Right atrium auricular region (tissue), 2 donors: ENCODE measurements at regions not wholly inside any gene's neighbourhood (a gene's known extent, or its start where the extent isn't known, plus 50 kb on each side); places are given as distances from the start of the nearest gene placed in this dataset.

Source experiments
- DNase-seq: peaks from one replicate; pipeline ENCODE4 v3.0.0-alpha.2; 2019; ENCODE audit warnings: low spot score
- H3K27ac ChIP-seq, 2 donors: fragments of 200-600 bp; sonication (generic); 1 replicate in 1 of 2; 2 replicates in 1 of 2; pipeline ENCODE4 v1.5.1; 2016 to 2019
- H3K27me3 ChIP-seq, 2 donors: fragments of 200-600 bp; sonication (generic); one replicate each; pipeline versions ENCODE4 v1.5.1 to v1.6.0; 2017 to 2019
- H3K36me3 ChIP-seq: fragments of 200-600 bp; sonication (generic); one replicate; pipeline ENCODE4 v1.5.1; 2016
- H3K4me1 ChIP-seq, 2 donors: fragments of 200-600 bp; sonication (generic); one replicate each; pipeline versions ENCODE4 v1.5.1 to v1.6.0; 2017 to 2019
- H3K4me3 ChIP-seq, 2 donors: fragments of 200-600 bp; sonication (generic); 1 replicate in 1 of 2; 2 replicates in 1 of 2; pipeline ENCODE4 v1.5.1; 2017 to 2019; ENCODE audit warnings: mild to moderate bottlenecking in 1 of 2, moderate library complexity in 1 of 2
- H3K9me3 ChIP-seq, 2 donors: fragments of 200-600 bp; sonication (generic); one replicate each; pipeline ENCODE4 v1.5.1; 2019
- TF ChIP-seq, protein P1 (sequence below), 2 donors: fragments of 200-600 bp; sonication (generic); IDR thresholded peaks; one replicate each; pipeline ENCODE4 v1.5.1; 2019; ENCODE audit warnings: antibody characterized with exemption in 2 of 2

- Histone ChIP-seq H3K4me1 (no peaks in the 10 kb centered on the region), H3K4me3 (no peak overlapping the region), H3K27me3 (no peaks in the 10 kb centered on the region), H3K36me3 (no peaks in the 10 kb centered on the region), H3K27ac (no peak overlapping the region), H3K9me3 (no peaks in the 10 kb centered on the region)
- DNase-seq, result no peak
- TF ChIP-seq, protein P1, sequence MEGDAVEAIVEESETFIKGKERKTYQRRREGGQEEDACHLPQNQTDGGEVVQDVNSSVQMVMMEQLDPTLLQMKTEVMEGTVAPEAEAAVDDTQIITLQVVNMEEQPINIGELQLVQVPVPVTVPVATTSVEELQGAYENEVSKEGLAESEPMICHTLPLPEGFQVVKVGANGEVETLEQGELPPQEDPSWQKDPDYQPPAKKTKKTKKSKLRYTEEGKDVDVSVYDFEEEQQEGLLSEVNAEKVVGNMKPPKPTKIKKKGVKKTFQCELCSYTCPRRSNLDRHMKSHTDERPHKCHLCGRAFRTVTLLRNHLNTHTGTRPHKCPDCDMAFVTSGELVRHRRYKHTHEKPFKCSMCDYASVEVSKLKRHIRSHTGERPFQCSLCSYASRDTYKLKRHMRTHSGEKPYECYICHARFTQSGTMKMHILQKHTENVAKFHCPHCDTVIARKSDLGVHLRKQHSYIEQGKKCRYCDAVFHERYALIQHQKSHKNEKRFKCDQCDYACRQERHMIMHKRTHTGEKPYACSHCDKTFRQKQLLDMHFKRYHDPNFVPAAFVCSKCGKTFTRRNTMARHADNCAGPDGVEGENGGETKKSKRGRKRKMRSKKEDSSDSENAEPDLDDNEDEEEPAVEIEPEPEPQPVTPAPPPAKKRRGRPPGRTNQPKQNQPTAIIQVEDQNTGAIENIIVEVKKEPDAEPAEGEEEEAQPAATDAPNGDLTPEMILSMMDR (IDR thresholded peaks at IDR 0.05), result no peak
These were observed 349.3 kb downstream of the FBXO8 start for GRCh38 chr4:173934201-173934600.

- Histone ChIP-seq H3K27me3 (no peaks in the 10 kb centered on the region), H3K9me3 (no peaks in the 10 kb centered on the region), H3K27ac (no peak overlapping the region), H3K4me1 (no peaks in the 10 kb centered on the region), H3K36me3 (no peaks in the 10 kb centered on the region), H3K4me3 (no peak overlapping the region)
- DNase-seq, result no peak
- TF ChIP-seq, protein P1 (IDR thresholded peaks at IDR 0.05), result no peak
These were observed 350.8 kb downstream of the FBXO8 start for GRCh38 chr4:173932701-173933100.

DNA sequence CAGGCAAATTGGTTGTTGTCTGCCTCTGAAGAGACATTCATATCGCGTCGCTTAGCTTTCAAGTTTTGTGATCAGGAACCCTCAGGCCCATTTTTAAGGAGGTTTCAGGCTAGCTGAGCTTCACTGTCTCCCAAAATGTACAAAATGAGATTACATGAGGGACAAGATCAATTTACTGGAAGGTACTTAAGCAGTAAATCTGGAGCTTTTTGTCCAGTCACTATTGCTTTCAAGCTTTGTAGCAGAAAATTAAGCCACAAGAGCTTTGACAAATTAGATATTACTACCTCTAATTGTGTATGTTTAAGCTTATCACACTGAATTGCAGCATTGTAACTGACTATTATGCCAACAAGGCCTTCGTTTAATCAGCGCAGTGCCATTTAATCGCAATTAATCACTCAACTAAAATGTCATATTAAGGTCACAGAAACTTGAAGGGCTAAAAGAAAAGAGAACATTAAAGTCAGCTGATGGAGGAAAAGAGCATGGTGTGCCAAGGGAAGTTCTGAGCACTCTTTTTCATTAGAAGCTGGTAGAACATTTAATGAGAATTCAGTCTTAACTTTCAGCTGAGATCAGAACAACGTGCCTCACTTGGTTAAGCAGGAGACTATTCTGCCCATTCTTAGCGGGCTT, 353.0 kb downstream of the FBXO8 start:
- TF ChIP-seq, protein P1 (IDR thresholded peaks at IDR 0.05), result no peak
- DNase-seq, result no peak
- Histone ChIP-seq H3K36me3 (no peaks in the 10 kb centered on the region), H3K27ac (no peak overlapping the region), H3K27me3 (no peaks in the 10 kb centered on the region), H3K4me1 (no peaks in the 10 kb centered on the region), H3K4me3 (no peak overlapping the region), H3K9me3 (no peaks in the 10 kb centered on the region)

DNA sequence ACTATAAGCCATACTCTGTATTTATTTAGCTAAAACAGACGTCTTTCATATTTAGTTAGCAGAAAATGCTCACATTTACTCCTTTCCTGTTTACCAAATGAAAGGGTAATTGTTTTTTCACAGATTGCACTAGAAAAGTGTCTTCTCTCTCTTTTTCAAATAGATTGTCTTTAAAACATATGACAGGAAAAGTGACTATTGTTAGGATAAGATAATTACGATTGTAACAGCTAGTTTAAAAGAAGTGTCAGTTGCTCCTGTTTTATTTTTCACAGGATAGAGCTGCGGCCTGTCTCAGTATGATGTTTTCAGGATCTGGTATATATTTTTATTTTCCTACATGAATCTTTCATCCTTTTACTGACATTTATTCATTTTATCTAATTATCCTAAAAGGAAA, 353.5 kb downstream of the FBXO8 start:
- Histone ChIP-seq H3K27me3 (no peaks in the 10 kb centered on the region), H3K27ac (no peak overlapping the region)

GRCh38 chr4:173924561-173924960, 358.9 kb downstream of the FBXO8 start:
- Histone ChIP-seq H3K27me3 (no peaks in the 10 kb centered on the region), H3K9me3 (no peaks in the 10 kb centered on the region), H3K27ac (no peak overlapping the region), H3K36me3 (no peaks in the 10 kb centered on the region), H3K4me3 (no peak overlapping the region), H3K4me1 (peaks cover 0 to 9% of the 10 kb centered on the region in 2 donors)
- DNase-seq, result no peak
- TF ChIP-seq, protein P1 (IDR thresholded peaks at IDR 0.05), result no peak

More for the DNA sequence above, 353.5 kb downstream of the FBXO8 start:
- Histone ChIP-seq H3K9me3 (no peaks in the 10 kb centered on the region), H3K36me3 (no peaks in the 10 kb centered on the region), H3K4me3 (no peak overlapping the region), H3K4me1 (peaks cover 0 to 4% of the 10 kb centered on the region in 2 donors)
- TF ChIP-seq, protein P1 (IDR thresholded peaks at IDR 0.05), result no peak
- no peak for DNase-seq

- TF ChIP-seq, protein P1 (IDR thresholded peaks at IDR 0.05), result no peak
- H3K27me3 ChIP-seq, result no peaks in the 10 kb centered on the region
- H3K36me3 ChIP-seq, result no peaks in the 10 kb centered on the region
- no peak overlapping the region for H3K27ac ChIP-seq
- no peak for DNase-seq
- no peak overlapping the region for H3K4me3 ChIP-seq
- H3K4me1 ChIP-seq, result peaks cover 0 to 5% of the 10 kb centered on the region in 2 donors
- H3K9me3 ChIP-seq, result no peaks in the 10 kb centered on the region
These were observed 363.6 kb downstream of the FBXO8 start for GRCh38 chr4:173919861-173920260.
